GM18858 (cell line): ENCODE measurements at regions not wholly inside any gene's neighbourhood (a gene's known extent, or its start where the extent isn't known, plus 50 kb on each side); places are given as distances from the start of the nearest gene placed in this dataset.
"Not testable (repeated sequence)": the region's sequence is repeated elsewhere in the genome, so short reads cannot be mapped to it uniquely, and the experiment has no call there.

Experiments used
- ATAC-seq: cut with Tn5 transposase; IDR thresholded peaks from one replicate; pipeline ENCODE4 v1.9.1; 2021; ENCODE audit not compliant: unreplicated experiment

- no peak for ATAC-seq
These were observed 586.4 kb downstream of the ACTL7B start for GRCh38 chr9:108269371-108269770.

- ATAC-seq = no peak
These were observed 590.7 kb downstream of the ACTL7B start for GRCh38 chr9:108265065-108265464.

GRCh38 chr9:108264093-108264492 is 591.7 kb downstream of the ACTL7B start:
- ATAC-seq = no peak

- ATAC-seq = no peak
These were observed 593.0 kb downstream of the ACTL7B start for GRCh38 chr9:108262836-108263235.

- no peak for ATAC-seq
These were observed 595.7 kb downstream of the ACTL7B start for GRCh38 chr9:108259917-108260675.

- ATAC-seq = no peak
These were observed 597.1 kb downstream of the ACTL7B start for GRCh38 chr9:108258640-108259039.

- no peak for ATAC-seq
These were observed 598.4 kb downstream of the ACTL7B start for GRCh38 chr9:108257382-108257781.

- ATAC-seq = no peak
These were observed 601.5 kb downstream of the ACTL7B start for GRCh38 chr9:108254236-108254635.

GRCh38 chr9:108247391-108247790 is 608.4 kb downstream of the ACTL7B start:
- not testable (repeated sequence) for ATAC-seq

- no peak for ATAC-seq
These were observed 609.9 kb downstream of the ACTL7B start for GRCh38 chr9:108245901-108246300.

GRCh38 chr9:108245331-108245730 is 610.5 kb downstream of the ACTL7B start:
- no peak for ATAC-seq

GRCh38 chr9:108244686-108245085 is 611.1 kb downstream of the ACTL7B start:
- ATAC-seq = no peak

- no peak for ATAC-seq
These were observed 614.3 kb downstream of the ACTL7B start for GRCh38 chr9:108241384-108242073.

GRCh38 chr9:108239696-108240321 is 616.0 kb downstream of the ACTL7B start:
- no peak for ATAC-seq

- ATAC-seq = no peak
These were observed 620.2 kb downstream of the ACTL7B start for GRCh38 chr9:108235609-108236008.

- ATAC-seq = no peak
These were observed 621.0 kb downstream of the ACTL7B start for GRCh38 chr9:108234811-108235210.

GRCh38 chr9:108225149-108225800 is 630.5 kb downstream of the ACTL7B start:
- no peak for ATAC-seq

GRCh38 chr9:108224716-108225115 is 631.1 kb downstream of the ACTL7B start:
- no peak for ATAC-seq

- no peak for ATAC-seq
These were observed 636.1 kb downstream of the ACTL7B start for GRCh38 chr9:108219664-108220063.

GRCh38 chr9:108217431-108218349 is 638.1 kb downstream of the ACTL7B start:
- no peak for ATAC-seq
